ENCODE measurements at regions not wholly inside any gene's neighbourhood (a gene's known extent, or its start where the extent isn't known, plus 50 kb on each side); places are given as distances from the start of the nearest gene placed in this dataset.
"Not testable (repeated sequence)": the region's sequence is repeated elsewhere in the genome, so short reads cannot be mapped to it uniquely, and the experiment has no call there.

GRCh38 chr10:36440539-36440938 lies 684.9 kb upstream of the ANKRD30A start:
- DNase-seq, result no peak

GRCh38 chr10:36437367-36437766 lies 688.0 kb upstream of the ANKRD30A start:
- no peak for DNase-seq

- DNase-seq, result no peak
Measured at GRCh38 chr10:36428507-36428906, 696.9 kb upstream of the ANKRD30A start.

GRCh38 chr10:36425131-36425797 lies 700.1 kb upstream of the ANKRD30A start:
- DNase-seq, result no peak

GRCh38 chr10:36424502-36424901 lies 700.9 kb upstream of the ANKRD30A start:
- DNase-seq, result no peak

GRCh38 chr10:36423821-36424248 lies 701.6 kb upstream of the ANKRD30A start:
- no peak for DNase-seq

GRCh38 chr10:36421992-36422391 lies 703.4 kb upstream of the ANKRD30A start:
- no peak for DNase-seq

- no peak for DNase-seq
Measured at GRCh38 chr10:36416513-36416912, 708.9 kb upstream of the ANKRD30A start.

GRCh38 chr10:36412942-36413341 lies 712.5 kb upstream of the ANKRD30A start:
- DNase-seq, result no peak

GRCh38 chr10:36400238-36400637 lies 725.2 kb upstream of the ANKRD30A start:
- not testable (repeated sequence) for DNase-seq

- DNase-seq, result no peak
Measured at GRCh38 chr10:36393801-36394200, 731.6 kb upstream of the ANKRD30A start.

GRCh38 chr10:36391405-36391804 lies 734.0 kb upstream of the ANKRD30A start:
- no peak for DNase-seq

- DNase-seq, result no peak
Measured at GRCh38 chr10:36390221-36390620, 735.2 kb upstream of the ANKRD30A start.

- no peak for DNase-seq
Measured at GRCh38 chr10:36388166-36388565, 737.2 kb upstream of the ANKRD30A start.

- no peak for DNase-seq
Measured at GRCh38 chr10:36385693-36386092, 739.7 kb upstream of the ANKRD30A start.

GRCh38 chr10:36383349-36383748 lies 741.3 kb upstream of the FZD8 start:
- no peak for DNase-seq

GRCh38 chr10:36381748-36382147 lies 739.7 kb upstream of the FZD8 start:
- DNase-seq, result no peak

GRCh38 chr10:36380538-36380937 lies 738.4 kb upstream of the FZD8 start:
- DNase-seq, result no peak

- no peak for DNase-seq
Measured at GRCh38 chr10:36375107-36375506, 733.0 kb upstream of the FZD8 start.

GRCh38 chr10:36373424-36374096 lies 731.5 kb upstream of the FZD8 start:
- no peak for DNase-seq

GRCh38 chr10:36367362-36367761 lies 725.3 kb upstream of the FZD8 start:
- no peak for DNase-seq

GRCh38 chr10:36366843-36367242 lies 724.7 kb upstream of the FZD8 start:
- no peak for DNase-seq

- no peak for DNase-seq
Measured at GRCh38 chr10:36366065-36366464, 724.0 kb upstream of the FZD8 start.

- no peak for DNase-seq
Measured at GRCh38 chr10:36362257-36362656, 720.2 kb upstream of the FZD8 start.

GRCh38 chr10:36358736-36359135 lies 716.6 kb upstream of the FZD8 start:
- DNase-seq, result no peak
